IPS DF 19.7 (cell line): ENCODE measurements at regions not wholly inside any gene's neighbourhood (a gene's known extent, or its start where the extent isn't known, plus 50 kb on each side); places are given as distances from the start of the nearest gene placed in this dataset.
"Not testable (repeated sequence)": the region's sequence is repeated elsewhere in the genome, so short reads cannot be mapped to it uniquely, and the experiment has no call there.

Experiments
- DNase-seq: peaks from one replicate; pipeline ENCODE4 v3.0.0-alpha.2; 2013; ENCODE audit warnings: low read depth, low spot score

GRCh38 chr1:98126740-98127139 lies 205.9 kb upstream of the DPYD start:
- DNase-seq, result no peak

GRCh38 chr1:98121646-98122045 lies 200.8 kb upstream of the DPYD start:
- no peak for DNase-seq

- DNase-seq, result no peak
These were observed 199.0 kb upstream of the DPYD start for GRCh38 chr1:98119796-98120195.

- DNase-seq, result no peak
These were observed 193.0 kb upstream of the DPYD start for GRCh38 chr1:98113811-98114210.

- no peak for DNase-seq
These were observed 191.8 kb upstream of the DPYD start for GRCh38 chr1:98112626-98113025.

- no peak for DNase-seq
These were observed 189.8 kb upstream of the DPYD start for GRCh38 chr1:98110674-98111073.

- DNase-seq, result not testable (repeated sequence)
These were observed 187.5 kb upstream of the DPYD start for GRCh38 chr1:98108378-98108777.

GRCh38 chr1:98107256-98107655 lies 186.4 kb upstream of the DPYD start:
- no peak for DNase-seq

GRCh38 chr1:98104289-98104688 lies 183.5 kb upstream of the DPYD start:
- no peak for DNase-seq

- DNase-seq, result no peak
These were observed 182.9 kb upstream of the DPYD start for GRCh38 chr1:98103617-98104285.

GRCh38 chr1:98102345-98103030 lies 181.7 kb upstream of the DPYD start:
- DNase-seq, result no peak

- DNase-seq, result no peak
These were observed 180.5 kb upstream of the DPYD start for GRCh38 chr1:98101364-98101763.

GRCh38 chr1:98099501-98099900 lies 178.7 kb upstream of the DPYD start:
- no peak for DNase-seq

- no peak for DNase-seq
These were observed 177.6 kb upstream of the DPYD start for GRCh38 chr1:98098473-98098872.

- DNase-seq, result no peak
These were observed 169.5 kb upstream of the DPYD start for GRCh38 chr1:98090351-98090750.

GRCh38 chr1:98088381-98088780 lies 167.5 kb upstream of the DPYD start:
- no peak for DNase-seq

GRCh38 chr1:98086796-98087441 lies 166.1 kb upstream of the DPYD start:
- DNase-seq, result peak; percentile 67

- DNase-seq, result no peak
These were observed 165.3 kb upstream of the DPYD start for GRCh38 chr1:98086156-98086555.

- DNase-seq, result no peak
These were observed 163.4 kb upstream of the DPYD start for GRCh38 chr1:98084188-98084587.

GRCh38 chr1:98081944-98082343 lies 161.1 kb upstream of the DPYD start:
- no peak for DNase-seq

GRCh38 chr1:98078596-98078995 lies 157.8 kb upstream of the DPYD start:
- no peak for DNase-seq

GRCh38 chr1:98077691-98078090 lies 156.9 kb upstream of the DPYD start:
- DNase-seq, result no peak

GRCh38 chr1:98075626-98076025 lies 154.8 kb upstream of the DPYD start:
- DNase-seq, result no peak
